H9 (cell line): ENCODE measurements at regions not wholly inside any gene's neighbourhood (a gene's known extent, or its start where the extent isn't known, plus 50 kb on each side); places are given as distances from the start of the nearest gene placed in this dataset.

ENCODE experiments used
- DNase-seq: peaks from one replicate; pipeline ENCODE4 v3.0.0-alpha.2; 2017
- H2AFZ ChIP-seq: one replicate; pipeline ENCODE4 v1.6.1; 2013; ENCODE audit warnings: mild to moderate bottlenecking, low read length, control low read depth, moderate library complexity
- H2AK5ac ChIP-seq: 2 replicates; pipeline ENCODE4 v1.6.1; 2013; ENCODE audit warnings: low read length, control low read depth, mixed read lengths; ENCODE audit not compliant: insufficient read length
- H2BK120ac ChIP-seq: one replicate; pipeline ENCODE4 v1.6.1; 2013; ENCODE audit warnings: low read depth, mild to moderate bottlenecking, low read length, control low read depth, inconsistent platforms; ENCODE audit not compliant: poor library complexity, severe bottlenecking
- H2BK12ac ChIP-seq: 2 replicates; pipeline ENCODE4 v1.6.1; 2013; ENCODE audit warnings: low read length, control low read depth, mixed read lengths, low read depth; ENCODE audit not compliant: insufficient read length
- H2BK15ac ChIP-seq: 2 replicates; pipeline ENCODE4 v1.6.1; 2013; ENCODE audit warnings: low read depth, low read length, control low read depth
- H2BK20ac ChIP-seq: one replicate; pipeline ENCODE4 v1.6.1; 2013; ENCODE audit warnings: low read depth, mild to moderate bottlenecking, low read length, control low read depth, inconsistent platforms; ENCODE audit not compliant: poor library complexity, severe bottlenecking
- H2BK5ac ChIP-seq: 2 replicates; pipeline ENCODE4 v1.6.1; 2013; ENCODE audit warnings: low read length, control low read depth, mixed read lengths; ENCODE audit not compliant: insufficient read length
- H3K14ac ChIP-seq: 2 replicates; pipeline ENCODE4 v1.6.1; 2013; ENCODE audit warnings: low read length, control low read depth; ENCODE audit not compliant: insufficient read depth
- H3K18ac ChIP-seq: 2 replicates; pipeline ENCODE4 v1.6.1; 2013; ENCODE audit warnings: low read depth, mild to moderate bottlenecking, mixed read lengths, low read length, control low read depth; ENCODE audit not compliant: insufficient read length
- H3K23ac ChIP-seq: 2 replicates; pipeline ENCODE4 v1.6.1; 2013; ENCODE audit warnings: low read length, control low read depth, mixed read lengths, low read depth; ENCODE audit not compliant: insufficient read length
- H3K23me2 ChIP-seq: 2 replicates; pipeline ENCODE4 v1.6.1; 2013; ENCODE audit warnings: low read depth, mild to moderate bottlenecking, mixed read lengths, low read length, control low read depth; ENCODE audit not compliant: insufficient read length, poor library complexity, severe bottlenecking
- H3K27ac ChIP-seq: 2 replicates; pipeline ENCODE4 v1.5.1; 2013; ENCODE audit warnings: low read length, control low read depth, mixed read lengths, low read depth; ENCODE audit not compliant: insufficient read length
- H3K27me3 ChIP-seq: 2 replicates; pipeline ENCODE4 v1.6.1; 2013; ENCODE audit warnings: low read length, control low read depth, inconsistent platforms; ENCODE audit not compliant: insufficient read depth
- H3K4ac ChIP-seq: 2 replicates; pipeline ENCODE4 v1.6.1; 2013; ENCODE audit warnings: low read depth, mild to moderate bottlenecking, control low read depth, inconsistent platforms, low read length, moderate library complexity
- H3K4me1 ChIP-seq: 2 replicates; pipeline ENCODE4 v1.6.1; 2013; ENCODE audit warnings: low read length, control low read depth, inconsistent platforms; ENCODE audit not compliant: insufficient read depth
- H3K4me2 ChIP-seq: 2 replicates; pipeline ENCODE4 v1.6.1; 2013; ENCODE audit warnings: low read length, control low read depth, mixed read lengths; ENCODE audit not compliant: insufficient read length, insufficient read depth
- H3K56ac ChIP-seq: 2 replicates; pipeline ENCODE4 v1.6.1; 2013; ENCODE audit warnings: low read depth, mild to moderate bottlenecking, mixed read lengths, low read length, control low read depth; ENCODE audit not compliant: insufficient read length
- H3K79me1 ChIP-seq: 2 replicates; pipeline ENCODE4 v1.6.1; 2013; ENCODE audit warnings: low read depth, mild to moderate bottlenecking, moderate library complexity, low read length, control low read depth, inconsistent platforms; ENCODE audit not compliant: insufficient read depth, poor library complexity, severe bottlenecking
- H3K79me2 ChIP-seq: 2 replicates; pipeline ENCODE4 v1.6.1; 2013; ENCODE audit warnings: low read length, control low read depth, inconsistent platforms; ENCODE audit not compliant: insufficient read depth
- H3K9ac ChIP-seq: 2 replicates; pipeline ENCODE4 v1.6.1; 2013; ENCODE audit warnings: low read length, control low read depth, mixed read lengths; ENCODE audit not compliant: insufficient read length; ENCODE audit errors: extremely low read depth
- H3K9me3 ChIP-seq: one replicate; pipeline ENCODE4 v1.6.1; 2013; ENCODE audit warnings: low read depth, low read length, inconsistent platforms; ENCODE audit not compliant: control insufficient read depth
- H3T11ph ChIP-seq: one replicate; pipeline ENCODE4 v1.6.1; 2013; ENCODE audit warnings: mild to moderate bottlenecking, low read length, control low read depth, inconsistent platforms
- H4K20me1 ChIP-seq: one replicate; pipeline ENCODE4 v1.6.1; 2013; ENCODE audit not compliant: control insufficient read depth, insufficient read length, insufficient read depth
- H4K5ac ChIP-seq: 2 replicates; pipeline ENCODE4 v1.6.1; 2013; ENCODE audit warnings: low read depth, mild to moderate bottlenecking, mixed read lengths, low read length, control low read depth; ENCODE audit not compliant: insufficient read length
- H4K8ac ChIP-seq: replicated peaks from 2 replicates; pipeline ENCODE4 v1.6.1; 2013; ENCODE audit warnings: low read length, control low read depth, mixed read lengths, low read depth; ENCODE audit not compliant: insufficient read length
- H4K91ac ChIP-seq: 2 replicates; pipeline ENCODE4 v1.6.1; 2013; ENCODE audit warnings: low read depth, mild to moderate bottlenecking, moderate library complexity, mixed read lengths, low read length, control low read depth; ENCODE audit not compliant: insufficient read length
- H3K27ac Mint-ChIP-seq, 3 experiments: 2 replicates in 2 of 3; 3 replicates in 1 of 3; pipeline ENCODE4 v1.8.0; 2020 to 2021; ENCODE audit warnings: mixed read lengths in 3 of 3, mild to moderate bottlenecking in 1 of 3, moderate library complexity in 1 of 3
- H3K27me3 Mint-ChIP-seq: 2 replicates; pipeline ENCODE4 v1.8.0; 2021; ENCODE audit warnings: low read depth, mild to moderate bottlenecking, moderate library complexity, mixed read lengths
- H3K36me3 Mint-ChIP-seq, 3 experiments: 2 replicates in 2 of 3; 3 replicates in 1 of 3; pipeline ENCODE4 v1.8.0; 2020 to 2021; ENCODE audit warnings: low read depth in 3 of 3, mixed read lengths in 3 of 3; ENCODE audit not compliant: insufficient read depth in 1 of 3
- H3K4me1 Mint-ChIP-seq, 2 experiments: 2 replicates each; pipeline ENCODE4 v1.8.0; 2020; ENCODE audit warnings: mixed read lengths in 2 of 2
- H3K4me3 Mint-ChIP-seq, 2 experiments: 2 replicates in 1 of 2; 3 replicates in 1 of 2; pipeline ENCODE4 v1.8.0; 2020 to 2021; ENCODE audit warnings: mild to moderate bottlenecking in 2 of 2, mixed read lengths in 2 of 2, moderate library complexity in 1 of 2
- H3K9me3 Mint-ChIP-seq, 2 experiments: 2 replicates in 1 of 2; 3 replicates in 1 of 2; pipeline ENCODE4 v1.8.0; 2020; ENCODE audit warnings: mild to moderate bottlenecking in 2 of 2, mixed read lengths in 2 of 2, moderate library complexity in 1 of 2
- WGBS: extraction: QIAGEN DNeasy Blood & Tissue Kit; methylation state at CpG from one replicate; pipeline ENCODE4 v1.1.7; 2013; ENCODE audit warnings: missing lambda C conversion rate, low lambda C conversion rate, mixed read lengths; ENCODE audit not compliant: insufficient read length; ENCODE audit errors: extremely low coverage; 5-methylcytosine and 5-hydroxymethylcytosine counted together
- TF ChIP-seq, protein P1 (sequence below): fragments of 200-600 bp; sonication (generic); conservative IDR thresholded peaks from 3 replicates; pipeline ENCODE4 v1.8.0; 2021; ENCODE audit warnings: antibody characterized with exemption, mild to moderate bottlenecking

DNA sequence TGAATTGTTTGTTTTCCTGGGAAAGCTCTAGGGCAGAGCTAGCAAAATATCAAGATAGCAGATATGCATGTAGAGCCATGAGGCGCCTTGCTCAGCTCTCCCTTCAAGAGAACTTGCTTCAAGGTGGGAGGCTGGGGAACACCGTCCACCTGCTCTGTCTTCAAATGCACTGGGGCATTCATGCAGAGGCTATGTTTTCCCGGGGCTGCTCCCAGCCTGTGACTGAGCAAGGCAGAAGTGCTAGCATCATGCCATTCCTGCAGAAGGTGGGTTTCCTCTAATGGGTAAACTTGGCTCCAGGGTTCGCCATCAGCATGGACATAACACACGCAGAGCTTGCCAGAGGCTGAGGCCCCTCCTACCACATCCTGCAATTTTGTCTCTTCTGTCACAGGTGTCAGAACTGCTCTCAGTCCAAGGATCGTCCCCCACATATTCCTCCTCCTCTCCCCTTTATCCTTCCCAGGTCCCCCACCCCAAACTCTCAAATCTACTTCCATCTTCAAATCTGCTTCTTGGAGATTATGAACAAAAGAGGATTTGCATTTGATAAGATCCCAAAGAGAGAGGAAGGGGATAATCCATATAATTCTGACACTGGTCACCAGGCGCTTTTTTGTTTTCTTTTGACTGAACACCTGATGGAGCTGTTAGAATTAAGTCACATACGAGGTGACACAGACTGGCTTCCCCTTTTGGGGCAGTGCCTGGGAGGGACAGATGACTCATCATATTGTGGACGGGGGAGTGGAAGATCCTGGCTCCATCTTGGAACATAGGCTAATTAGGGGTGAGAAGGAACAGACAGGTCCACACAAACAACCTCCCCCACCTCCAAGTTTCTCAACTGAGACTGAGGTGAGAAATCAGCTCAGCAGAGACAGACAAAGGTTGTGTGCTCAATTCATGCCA is 85.0 kb upstream of the TAF11L2 start:
- H3K4ac ChIP-seq = no peak overlapping the region
- no peak overlapping the region for H3K23ac ChIP-seq
- H4K8ac ChIP-seq = no peak overlapping the region
- H4K91ac ChIP-seq = no peak overlapping the region
- no peak overlapping the region for H3T11ph ChIP-seq
- peaks cover 5% of the 10 kb centered on the region; the same call in 1 of the 2 replicates for H3K4me1 ChIP-seq
- H2BK12ac ChIP-seq = no peak overlapping the region
- H3K23me2 ChIP-seq = no peaks in the 10 kb centered on the region
- no peaks in the 10 kb centered on the region; the same call in 1 of the 2 replicates for H3K27me3 ChIP-seq
- H3K4me2 ChIP-seq = no peak overlapping the region
- H3K56ac ChIP-seq = no peak overlapping the region
- H2AK5ac ChIP-seq = no peak overlapping the region
- no peak overlapping the region; the same call in 1 of the 2 replicates for H3K14ac ChIP-seq
- H3K9me3 ChIP-seq = no peaks in the 10 kb centered on the region
- H3K18ac ChIP-seq = no peak overlapping the region
- no peak overlapping the region for H4K5ac ChIP-seq
- peaks cover 2 to 4% of the 10 kb centered on the region in 2 experiments; a peak in 2 of 5 replicates for H3K9me3 Mint-ChIP-seq
- H3K27ac Mint-ChIP-seq = peak overlapping the region in 2 of 3 experiments; percentile 72 to 87; a peak in 2 of 7 replicates
- H2AFZ ChIP-seq = no peak overlapping the region
- no peak overlapping the region for H3K4me3 Mint-ChIP-seq
- no peak overlapping the region for H2BK15ac ChIP-seq
- no peaks in the 10 kb centered on the region for H3K79me1 ChIP-seq
- no peak overlapping the region for H2BK120ac ChIP-seq
- no peak overlapping the region for H3K9ac ChIP-seq
- no peaks in the 10 kb centered on the region for H4K20me1 ChIP-seq
- H3K27me3 Mint-ChIP-seq = peaks cover 8% of the 10 kb centered on the region
- no peak overlapping the region for H2BK5ac ChIP-seq
- H3K4me1 Mint-ChIP-seq = peaks cover 27 to 39% of the 10 kb centered on the region in 2 experiments
- no peak overlapping the region for H3K27ac ChIP-seq
- H2BK20ac ChIP-seq = no peak overlapping the region
- H3K79me2 ChIP-seq = no peaks in the 10 kb centered on the region
- TF ChIP-seq, protein P1, sequence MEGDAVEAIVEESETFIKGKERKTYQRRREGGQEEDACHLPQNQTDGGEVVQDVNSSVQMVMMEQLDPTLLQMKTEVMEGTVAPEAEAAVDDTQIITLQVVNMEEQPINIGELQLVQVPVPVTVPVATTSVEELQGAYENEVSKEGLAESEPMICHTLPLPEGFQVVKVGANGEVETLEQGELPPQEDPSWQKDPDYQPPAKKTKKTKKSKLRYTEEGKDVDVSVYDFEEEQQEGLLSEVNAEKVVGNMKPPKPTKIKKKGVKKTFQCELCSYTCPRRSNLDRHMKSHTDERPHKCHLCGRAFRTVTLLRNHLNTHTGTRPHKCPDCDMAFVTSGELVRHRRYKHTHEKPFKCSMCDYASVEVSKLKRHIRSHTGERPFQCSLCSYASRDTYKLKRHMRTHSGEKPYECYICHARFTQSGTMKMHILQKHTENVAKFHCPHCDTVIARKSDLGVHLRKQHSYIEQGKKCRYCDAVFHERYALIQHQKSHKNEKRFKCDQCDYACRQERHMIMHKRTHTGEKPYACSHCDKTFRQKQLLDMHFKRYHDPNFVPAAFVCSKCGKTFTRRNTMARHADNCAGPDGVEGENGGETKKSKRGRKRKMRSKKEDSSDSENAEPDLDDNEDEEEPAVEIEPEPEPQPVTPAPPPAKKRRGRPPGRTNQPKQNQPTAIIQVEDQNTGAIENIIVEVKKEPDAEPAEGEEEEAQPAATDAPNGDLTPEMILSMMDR = no peak
- WGBS = no CpG with 5 or more reads among the region's 9 CpGs
- no peak for DNase-seq
- peaks cover 0 to 2% (median 0%) of the 10 kb centered on the region in 3 experiments; a peak in 2 of 7 replicates for H3K36me3 Mint-ChIP-seq
